IMR-90 (cell line): ENCODE measurements at regions not wholly inside any gene's neighbourhood (a gene's known extent, or its start where the extent isn't known, plus 50 kb on each side); places are given as distances from the start of the nearest gene placed in this dataset.

Source experiments
- ATAC-seq: fragments of 200-7000 bp; cut with Tn5 transposase; 2 replicates; pipeline ENCODE4 v1.9.1; 2020; ENCODE audit warnings: low read depth, mild to moderate bottlenecking, moderate library complexity
- BruUV-seq: library from RNA; stranded (reverse); fragments of 400-500 nt; replicated peaks from 2 replicates; lab custom pipeline; 2021; lab: Mats Ljungman, UMichigan
- CTCF ChIA-PET: fragments of 300-600 bp; formaldehyde crosslinking; extraction: SDS; loops from one replicate; lab custom pipeline; 2021; ENCODE audit warnings: antibody characterized with exemption; lab: Yijun Ruan, JAX
- POLR2A ChIA-PET: fragments of 300-600 bp; sonication (Branson Sonifier 250); formaldehyde crosslinking; loops from one replicate; lab custom pipeline; 2022; ENCODE audit warnings: antibody characterized with exemption; ENCODE audit not compliant: unreplicated experiment; lab: Charles Lee
- DNase-seq: peaks from one replicate; pipeline ENCODE4 v3.0.0; 2013
- H2AFZ ChIP-seq: replicated peaks from 2 replicates; pipeline ENCODE3; 2013; ENCODE audit warnings: low read length, mild to moderate bottlenecking; ENCODE audit not compliant: poor library complexity
- H2AK5ac ChIP-seq: 2 replicates; pipeline ENCODE4 v1.6.1; 2013; ENCODE audit warnings: low read depth, low read length, inconsistent platforms
- H2AK9ac ChIP-seq: replicated peaks from 2 replicates; pipeline ENCODE3; 2013; ENCODE audit warnings: mild to moderate bottlenecking, low read depth, low read length, moderate library complexity; ENCODE audit not compliant: poor library complexity
- H2BK120ac ChIP-seq: 2 replicates; pipeline ENCODE4 v1.6.1; 2013; ENCODE audit warnings: low read depth, low read length, inconsistent platforms
- H2BK15ac ChIP-seq: 3 replicates; pipeline ENCODE4 v1.6.1; 2013; ENCODE audit warnings: low read depth, low read length, inconsistent platforms
- H2BK20ac ChIP-seq: 2 replicates; pipeline ENCODE4 v1.6.1; 2013; ENCODE audit warnings: low read depth, mild to moderate bottlenecking, inconsistent platforms, low read length, moderate library complexity
- H2BK5ac ChIP-seq: 2 replicates; pipeline ENCODE4 v1.6.1; 2013; ENCODE audit warnings: mild to moderate bottlenecking, low read depth, low read length, inconsistent platforms; ENCODE audit not compliant: poor library complexity, severe bottlenecking
- H3K14ac ChIP-seq: replicated peaks from 2 replicates; pipeline ENCODE4 v1.6.1; 2013; ENCODE audit warnings: low read depth, low read length, inconsistent platforms
- H3K18ac ChIP-seq: 2 replicates; pipeline ENCODE4 v1.6.1; 2013; ENCODE audit warnings: low read depth, low read length, control low read depth
- H3K23ac ChIP-seq: 2 replicates; pipeline ENCODE4 v1.6.1; 2013; ENCODE audit warnings: low read depth, low read length, inconsistent platforms
- H3K27ac ChIP-seq: 2 replicates; pipeline ENCODE4 v1.5.1; 2013; ENCODE audit warnings: mild to moderate bottlenecking, control low read depth, low read length; ENCODE audit not compliant: insufficient read depth
- H3K27me3 ChIP-seq: 2 replicates; pipeline ENCODE4 v1.6.1; 2013; ENCODE audit warnings: low read length; ENCODE audit not compliant: control insufficient read depth, insufficient read depth
- H3K36me3 ChIP-seq: 2 replicates; pipeline ENCODE4 v1.6.1; 2013; ENCODE audit warnings: low read length, mixed read lengths; ENCODE audit not compliant: control insufficient read depth, insufficient read depth
- H3K4ac ChIP-seq: 2 replicates; pipeline ENCODE4 v1.6.1; 2013; ENCODE audit warnings: low read depth, low read length, inconsistent platforms
- H3K4me1 ChIP-seq: 2 replicates; pipeline ENCODE4 v1.6.1; 2013; ENCODE audit warnings: low read length, mixed read lengths; ENCODE audit not compliant: control insufficient read depth, insufficient read depth
- H3K4me2 ChIP-seq: 2 replicates; pipeline ENCODE4 v1.6.1; 2013; ENCODE audit warnings: low read depth, mild to moderate bottlenecking, control low read depth, low read length, moderate library complexity
- H3K4me3 ChIP-seq: 2 replicates; pipeline ENCODE4 v1.5.1; 2013; ENCODE audit warnings: low read depth, mild to moderate bottlenecking, control low read depth, low read length, moderate library complexity; ENCODE audit not compliant: insufficient read depth
- H3K56ac ChIP-seq: 2 replicates; pipeline ENCODE4 v1.6.1; 2013; ENCODE audit warnings: low read length, inconsistent platforms; ENCODE audit not compliant: insufficient read depth; ENCODE audit errors: extremely low read depth
- H3K79me1 ChIP-seq, 2 experiments: 2 replicates each; pipeline ENCODE4 v1.6.1; 2013; ENCODE audit warnings: low read length in 2 of 2, inconsistent platforms in 1 of 2, low read depth in 1 of 2
- H3K9ac ChIP-seq: 2 replicates; pipeline ENCODE4 v1.6.1; 2013; ENCODE audit warnings: low read depth, low read length, control low read depth
- H3K9me1 ChIP-seq: 2 replicates; pipeline ENCODE4 v1.6.1; 2013; ENCODE audit warnings: low read length, inconsistent platforms; ENCODE audit not compliant: insufficient read depth
- H3K9me3 ChIP-seq: 2 replicates; pipeline ENCODE4 v1.6.1; 2013; ENCODE audit warnings: low read length; ENCODE audit not compliant: control insufficient read depth, insufficient read depth
- H4K20me1 ChIP-seq: 2 replicates; pipeline ENCODE4 v1.6.1; 2013; ENCODE audit warnings: low read length, inconsistent platforms; ENCODE audit not compliant: insufficient read depth
- H4K5ac ChIP-seq: 2 replicates; pipeline ENCODE4 v1.6.1; 2013; ENCODE audit warnings: mild to moderate bottlenecking, low read depth, low read length, control low read depth
- H4K8ac ChIP-seq, 2 experiments: 2 replicates each; pipeline ENCODE4 v1.6.1; 2013; ENCODE audit warnings: low read depth in 2 of 2, low read length in 2 of 2, control low read depth in 1 of 2, inconsistent platforms in 1 of 2
- H4K91ac ChIP-seq: 2 replicates; pipeline ENCODE4 v1.6.1; 2013; ENCODE audit warnings: low read depth, low read length, inconsistent platforms; ENCODE audit not compliant: insufficient read depth
- CEBPB ChIP-seq: IDR thresholded peaks from 2 replicates; pipeline ENCODE4 v1.6.1; 2012; ENCODE audit warnings: low read depth, low read length, improper control_type of control experiment
- MAFK ChIP-seq: IDR thresholded peaks from 2 replicates; pipeline ENCODE4 v1.6.1; 2012; ENCODE audit warnings: low read depth, low read length, improper control_type of control experiment
- NFE2L2 ChIP-seq: fragments of 150-350 bp; IDR thresholded peaks from 2 replicates; pipeline ENCODE4 v1.6.1; 2016; ENCODE audit warnings: low read depth, mild to moderate bottlenecking, low read length
- WGBS, 2 experiments: methylation state at CpG; one replicate each; pipeline versions ENCODE4 v1.1.5 to v1.1.7; 2013; ENCODE audit warnings: missing lambda C conversion rate in 2 of 2; ENCODE audit not compliant: insufficient read length in 1 of 2; ENCODE audit errors: extremely low coverage in 2 of 2; 5-methylcytosine and 5-hydroxymethylcytosine counted together
- dilution Hi-C: fragments of 300-500 bp; cut with HindIII; formaldehyde crosslinking; loops from one replicate; pipeline ENCODE4 v1.14.3; 2018; ENCODE audit warnings: low sequenced_read_pairs; ENCODE audit not compliant: unreplicated experiment
- in situ Hi-C: fragments of 300-500 bp; cut with MboI; formaldehyde crosslinking; loops from 3 replicates; pipeline ENCODE4 v1.14.3; 2019; ENCODE audit warnings: low sequenced_read_pairs, inconsistent platforms, mixed read lengths
- intact Hi-C: fragments of 100-400 bp; cut with micrococcal nuclease; formaldehyde crosslinking; loops from 2 replicates; pipeline ENCODE4 v1.10.0; 2022

- H4K5ac ChIP-seq = no peak overlapping the region
- H2BK20ac ChIP-seq = no peak overlapping the region
- in situ Hi-C loops = no loop called here
- H3K23ac ChIP-seq = no peak overlapping the region
- no peaks in the 10 kb centered on the region for H3K9me3 ChIP-seq
- H3K4ac ChIP-seq = no peak overlapping the region
- intact Hi-C loops = no loop called here
- peaks cover 6% of the 10 kb centered on the region; the same call in 1 of the 2 replicates for H3K27me3 ChIP-seq
- no peaks in the 10 kb centered on the region for H3K79me1 ChIP-seq
- peaks cover 6% of the 10 kb centered on the region for H3K4me1 ChIP-seq
- no peak overlapping the region for H3K4me2 ChIP-seq
- POLR2A ChIA-PET = no interaction called here
- TF ChIP-seq MAFK (no peak), CEBPB (no peak), NFE2L2 (no peak)
- peaks cover 4% of the 10 kb centered on the region; the same call in 1 of the 2 replicates for H3K9me1 ChIP-seq
- H3K56ac ChIP-seq = no peak overlapping the region
- no peak overlapping the region for H2AFZ ChIP-seq
- H3K4me3 ChIP-seq = no peak overlapping the region
- ATAC-seq (no peak), DNase-seq (no peak)
- H4K91ac ChIP-seq = no peak overlapping the region
- no peak overlapping the region for H2BK15ac ChIP-seq
- no TSS peak for BruUV-seq
- H2AK9ac ChIP-seq = no peak overlapping the region
- H2AK5ac ChIP-seq = no peak overlapping the region
- dilution Hi-C loops = no loop called here
- no peak overlapping the region for H3K27ac ChIP-seq
- H3K36me3 ChIP-seq = no peaks in the 10 kb centered on the region
- 100% methylated on average over 1 of the region's 1 CpG; no CpG with 5 or more reads in 1 of the 2 experiments for WGBS, 2 experiments
- H4K20me1 ChIP-seq = no peaks in the 10 kb centered on the region
- no peak overlapping the region for H4K8ac ChIP-seq
- no peak overlapping the region for H3K14ac ChIP-seq
- H3K18ac ChIP-seq = no peak overlapping the region
- CTCF ChIA-PET = no interaction called here
- H2BK120ac ChIP-seq = no peak overlapping the region
- no peak overlapping the region for H3K9ac ChIP-seq
- no peak overlapping the region for H2BK5ac ChIP-seq
Observed at GRCh38 chr2:234296991-234297390, 199.9 kb downstream of the ARL4C start.
